Stimulated activated CD4-positive, alpha-beta T cell treated with anti-CD3 and anti-CD28 coated beads, TNF-alpha, amount 100 ng/mL, for 1 hour (primary cell): ENCODE measurements at regions not wholly inside any gene's neighbourhood (a gene's known extent, or its start where the extent isn't known, plus 50 kb on each side); places are given as distances from the start of the nearest gene placed in this dataset.

Experiments
- DNase-seq, 3 donors: peaks; one replicate each; pipeline ENCODE4 v3.0.0-alpha.2; 2020; ENCODE audit warnings: low read depth in 3 of 3, low spot score in 1 of 3

GRCh38 chr2:120933693-120934573 is 198.3 kb downstream of the GLI2 start:
- DNase-seq, result no peak

GRCh38 chr2:120934574-120935338 is 199.1 kb downstream of the GLI2 start:
- DNase-seq, result no peak

GRCh38 chr2:120935339-120936313 is 200.0 kb downstream of the GLI2 start:
- DNase-seq, result no peak

- DNase-seq, result no peak
Observed at GRCh38 chr2:120936476-120937334, 201.0 kb downstream of the GLI2 start.

GRCh38 chr2:120937686-120938044 is 202.0 kb downstream of the GLI2 start:
- DNase-seq, result no peak

GRCh38 chr2:120938045-120938771 is 202.5 kb downstream of the GLI2 start:
- DNase-seq, result no peak

GRCh38 chr2:120939595-120940318 is 204.1 kb downstream of the GLI2 start:
- DNase-seq, result no peak

GRCh38 chr2:120940319-120940696 is 204.6 kb downstream of the GLI2 start:
- no peak for DNase-seq

GRCh38 chr2:120940726-120941256 is 205.1 kb downstream of the GLI2 start:
- no peak for DNase-seq

- no peak for DNase-seq
Observed at GRCh38 chr2:120941571-120942120, 206.0 kb downstream of the GLI2 start.

- no peak for DNase-seq
Observed at GRCh38 chr2:120942658-120943057, 207.0 kb downstream of the GLI2 start.

GRCh38 chr2:120943403-120944034 is 207.9 kb downstream of the GLI2 start:
- DNase-seq, result no peak

GRCh38 chr2:120944575-120944974 is 208.9 kb downstream of the GLI2 start:
- DNase-seq, result no peak

GRCh38 chr2:120945091-120945490 is 209.4 kb downstream of the GLI2 start:
- no peak for DNase-seq

- no peak for DNase-seq
Observed at GRCh38 chr2:120945832-120946499, 210.3 kb downstream of the GLI2 start.

- no peak for DNase-seq
Observed at GRCh38 chr2:120947327-120947726, 211.7 kb downstream of the GLI2 start.

- no peak for DNase-seq
Observed at GRCh38 chr2:120947982-120948661, 212.5 kb downstream of the GLI2 start.
